ENCODE measurements at regions not wholly inside any gene's neighbourhood (a gene's known extent, or its start where the extent isn't known, plus 50 kb on each side); places are given as distances from the start of the nearest gene placed in this dataset.

DNA sequence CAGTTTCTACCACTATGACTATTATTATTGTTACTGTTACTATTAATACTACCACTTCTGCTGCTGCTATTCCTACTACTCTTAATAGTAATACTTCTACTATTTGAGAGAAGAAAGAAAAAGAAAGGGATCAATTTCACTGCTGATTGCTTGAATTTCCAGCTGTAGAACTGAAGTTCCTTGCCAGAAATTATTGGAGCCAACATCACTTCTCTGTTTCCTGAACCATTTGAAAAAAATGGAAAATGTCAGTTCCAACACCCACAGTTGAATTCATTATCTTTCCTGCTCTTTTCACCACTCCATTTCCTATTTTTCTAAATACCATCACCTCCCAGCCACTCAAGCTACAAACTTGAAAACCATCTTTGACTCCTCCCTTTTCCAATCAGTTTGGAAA lies 54.1 kb upstream of the PIK3C2G start:
- no peak for DNase-seq (ENCODE audit: insufficient read length, low spot score)
- no peak for FAIRE-seq

DNA sequence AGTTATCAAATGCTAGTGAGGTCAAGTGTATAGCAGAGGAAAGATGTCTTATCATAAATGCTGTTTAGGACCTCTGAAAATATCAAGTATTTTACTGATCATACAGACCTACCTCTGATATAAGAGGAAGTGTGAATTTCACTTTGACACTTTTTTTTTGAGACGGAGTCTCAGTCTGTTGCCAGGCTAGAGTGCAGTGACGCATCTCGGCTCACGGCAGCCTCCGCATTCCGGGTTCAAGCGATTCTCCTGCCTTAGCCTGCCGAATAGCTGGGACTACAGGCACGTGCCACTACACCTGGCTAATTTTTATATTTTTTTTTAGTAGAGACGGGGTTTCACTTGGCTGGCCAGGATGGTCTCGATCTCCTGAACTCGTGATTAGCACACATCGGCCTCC lies 55.1 kb upstream of the PIK3C2G start:
- no peak for FAIRE-seq
- DNase-seq (ENCODE audit: insufficient read length, low spot score): no peak

DNA sequence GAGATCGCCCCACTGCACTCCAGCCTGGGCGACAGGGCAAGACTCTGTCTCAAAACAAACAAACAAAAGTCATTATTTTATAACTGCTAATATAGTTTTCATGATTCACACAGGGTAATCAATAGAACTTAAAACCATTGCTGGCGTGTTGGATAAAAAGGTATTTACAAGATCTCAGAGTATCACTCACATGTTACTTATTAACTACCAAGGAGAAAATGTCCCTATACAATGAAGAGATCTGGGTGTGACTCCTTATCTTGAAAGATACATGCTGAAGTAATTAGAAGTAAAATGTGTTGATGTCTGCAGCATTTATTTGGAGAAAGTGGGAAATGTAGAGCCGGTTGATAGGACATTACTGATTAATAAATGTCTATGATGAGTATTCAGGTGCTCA lies 57.3 kb upstream of the PIK3C2G start:
- no peak for DNase-seq (ENCODE audit: insufficient read length, low spot score)
- FAIRE-seq: no peak

DNA sequence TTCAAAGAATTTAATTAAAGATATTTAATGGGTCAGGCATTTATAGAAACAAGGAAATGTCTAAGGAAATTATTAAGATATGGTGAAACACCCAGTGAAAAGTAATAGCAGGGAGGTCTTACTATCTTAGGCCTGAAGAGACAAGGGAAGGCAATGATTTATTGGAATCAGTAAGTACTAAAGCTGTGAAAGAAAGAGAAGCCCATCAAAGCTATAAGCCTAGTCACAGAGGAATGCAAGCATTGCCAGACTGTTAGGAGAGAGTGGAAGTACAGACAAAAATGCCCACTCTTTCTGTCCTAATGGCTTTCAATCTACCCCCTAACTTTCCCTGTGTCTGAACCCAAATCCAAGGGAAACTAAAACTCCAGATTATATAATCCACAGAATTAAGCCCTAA lies 69.2 kb upstream of the PIK3C2G start:
- no peak for DNase-seq (ENCODE audit: insufficient read length, low spot score)
- FAIRE-seq: no peak

DNA sequence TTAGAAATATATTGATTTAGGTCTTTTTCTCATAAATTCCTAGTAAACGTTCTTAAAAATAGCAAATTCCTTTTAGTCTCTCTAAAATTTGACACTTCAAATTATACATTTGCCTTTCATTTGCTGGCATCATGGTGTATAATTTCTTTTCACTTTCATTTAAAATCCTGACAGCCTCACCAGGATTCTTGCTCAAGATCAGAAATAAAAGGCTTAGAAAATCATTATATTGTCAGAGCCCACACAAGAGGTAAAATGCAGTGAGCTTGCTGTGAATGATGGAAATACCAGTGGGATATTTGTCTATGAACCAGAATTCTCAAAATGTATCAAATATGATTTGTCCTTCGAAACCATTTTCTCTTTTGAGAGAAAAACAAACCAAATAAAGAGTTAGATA lies 78.2 kb upstream of the PIK3C2G start:
- DNase-seq (ENCODE audit: insufficient read length, low spot score) (no peak), FAIRE-seq (no peak)

DNA sequence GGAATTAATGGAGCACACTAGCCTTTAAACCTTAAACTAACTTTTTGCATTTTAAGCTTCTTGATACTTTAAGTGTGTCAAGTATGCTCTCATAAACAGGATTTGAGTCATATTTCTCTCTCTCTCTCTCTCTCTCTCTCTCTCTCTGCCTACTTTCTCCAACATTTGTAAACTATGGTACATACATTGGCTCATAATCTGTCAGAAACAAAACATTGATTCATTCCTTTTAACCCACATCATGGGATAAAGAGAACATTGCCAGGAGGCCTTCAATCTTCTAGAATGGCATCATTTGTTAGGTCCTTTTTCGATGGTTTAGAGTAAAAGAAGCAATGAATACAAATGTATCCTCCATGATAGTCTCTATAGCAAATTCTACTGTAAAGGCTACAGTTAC lies 81.6 kb upstream of the RERGL start:
- DNase-seq (ENCODE audit: insufficient read length, low spot score) (no peak), FAIRE-seq (no peak)

DNA sequence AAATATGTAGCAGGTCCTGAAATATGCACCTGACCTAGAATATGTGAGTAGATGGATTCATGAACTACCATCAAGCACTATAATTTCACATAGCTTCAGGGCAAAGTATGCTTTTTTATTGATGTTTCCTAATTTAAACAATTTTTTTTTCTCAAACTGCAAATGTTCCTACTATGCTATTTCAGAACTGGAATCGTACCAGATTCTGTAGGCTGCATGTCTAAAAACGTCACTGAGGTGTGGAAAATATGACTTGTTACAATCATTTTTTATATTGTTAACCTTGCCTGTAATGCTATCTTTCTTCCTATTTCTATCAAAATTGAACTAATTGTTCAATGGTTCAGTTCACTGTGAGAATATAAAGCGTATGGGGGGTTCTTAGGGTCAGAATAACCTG lies 78.0 kb upstream of the RERGL start:
- FAIRE-seq: no peak
- no peak for DNase-seq (ENCODE audit: insufficient read length, low spot score)

DNA sequence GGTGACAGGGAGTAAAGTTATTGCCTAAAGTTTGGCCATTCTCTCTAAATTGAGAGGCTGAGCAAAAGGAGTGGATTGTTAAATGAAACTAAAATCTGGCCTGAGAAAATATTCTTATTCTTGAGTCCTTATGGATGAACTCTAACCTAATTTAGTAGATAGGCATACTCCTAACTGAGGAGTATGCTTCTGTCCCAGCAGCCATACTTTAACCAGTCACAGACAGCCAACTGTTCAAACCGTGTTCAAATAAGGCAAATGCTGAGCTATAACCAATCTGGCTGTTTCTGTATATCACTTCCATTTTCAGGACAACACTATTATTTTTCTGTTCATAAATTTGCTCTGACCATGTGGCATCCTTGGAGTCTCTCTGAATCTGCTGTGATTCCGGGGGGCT lies 75.9 kb upstream of the RERGL start:
- DNase-seq (ENCODE audit: insufficient read length, low spot score) (no peak), FAIRE-seq (no peak)

DNA sequence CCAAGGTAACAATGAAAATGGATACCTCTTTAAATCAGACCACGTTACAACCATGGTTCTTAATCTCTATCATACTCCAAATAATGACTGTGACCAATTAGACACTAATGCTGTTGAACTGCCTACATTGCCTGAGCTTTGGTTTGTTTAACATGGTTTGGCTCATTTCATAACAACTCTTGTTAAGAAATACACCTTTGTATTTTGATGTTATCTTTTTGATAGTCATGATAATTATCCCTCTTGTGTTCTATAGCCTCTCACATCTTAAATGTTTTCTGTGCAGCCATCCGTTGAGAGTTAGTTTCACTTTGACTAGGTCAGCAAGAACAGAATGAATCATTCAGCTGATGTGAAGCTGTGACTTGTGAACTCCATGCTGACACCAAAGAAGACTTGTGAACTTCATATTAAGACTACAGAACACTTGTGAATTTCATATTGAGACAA lies 75.5 kb upstream of the RERGL start:
- DNase-seq (ENCODE audit: insufficient read length, low spot score) (peak; percentile 1), FAIRE-seq (no peak)

DNA sequence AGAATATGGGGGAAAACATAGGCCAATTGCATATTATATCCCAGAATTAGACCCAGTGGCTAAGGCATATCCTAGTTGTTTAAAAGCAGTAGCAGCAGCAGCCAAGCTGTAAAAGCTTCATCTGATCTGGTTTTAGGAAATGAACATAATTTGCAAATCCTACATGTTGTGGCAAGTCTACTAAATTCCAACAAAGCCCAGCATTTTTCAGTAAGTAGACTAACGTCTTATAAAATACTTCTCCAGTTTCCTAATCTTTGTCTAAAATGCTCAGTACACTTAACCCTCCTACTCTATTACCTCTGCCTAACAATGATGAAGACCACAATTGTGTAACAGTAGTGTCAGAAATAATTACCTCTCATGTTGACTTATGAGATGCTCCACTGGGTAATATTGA lies 70.9 kb upstream of the RERGL start:
- DNase-seq (ENCODE audit: insufficient read length, low spot score): no peak
- FAIRE-seq: no peak

DNA sequence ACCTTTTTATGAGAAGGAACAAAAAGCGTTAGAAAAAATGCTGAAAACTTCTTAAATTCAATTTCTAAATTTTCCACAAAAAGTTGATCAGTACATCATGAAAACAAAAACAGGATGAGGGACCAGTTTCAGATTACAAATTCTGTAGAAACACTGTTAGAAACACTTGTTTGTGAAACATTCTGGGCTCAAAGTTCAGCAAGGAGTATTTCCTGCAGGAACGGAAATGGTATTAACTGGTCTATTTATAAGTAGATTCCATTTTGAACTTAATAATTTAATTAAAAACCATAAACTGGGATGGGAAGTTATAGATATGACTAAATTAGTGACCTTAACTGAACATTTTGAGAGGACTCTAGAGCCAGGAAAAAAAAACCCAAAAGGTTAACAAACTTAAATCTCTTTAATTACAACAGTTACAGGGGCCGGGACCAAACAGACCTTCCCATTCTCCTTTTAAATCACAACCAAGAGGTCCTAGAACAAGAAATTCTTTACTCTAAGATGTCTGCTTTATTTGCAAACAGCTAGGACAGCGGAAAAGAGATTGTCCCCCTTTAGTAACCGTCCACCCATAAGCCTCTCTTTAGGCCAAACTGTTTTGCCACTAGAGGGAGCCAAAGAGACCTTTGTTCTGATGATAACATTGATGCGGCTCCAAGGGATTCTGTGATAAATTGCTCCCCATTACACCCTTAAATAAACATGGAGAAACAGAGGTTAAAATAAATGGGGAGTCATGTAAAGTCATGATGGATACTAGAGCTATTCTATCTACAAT lies 69.0 kb upstream of the RERGL start:
- no peak for DNase-seq (ENCODE audit: insufficient read length, low spot score)

DNA sequence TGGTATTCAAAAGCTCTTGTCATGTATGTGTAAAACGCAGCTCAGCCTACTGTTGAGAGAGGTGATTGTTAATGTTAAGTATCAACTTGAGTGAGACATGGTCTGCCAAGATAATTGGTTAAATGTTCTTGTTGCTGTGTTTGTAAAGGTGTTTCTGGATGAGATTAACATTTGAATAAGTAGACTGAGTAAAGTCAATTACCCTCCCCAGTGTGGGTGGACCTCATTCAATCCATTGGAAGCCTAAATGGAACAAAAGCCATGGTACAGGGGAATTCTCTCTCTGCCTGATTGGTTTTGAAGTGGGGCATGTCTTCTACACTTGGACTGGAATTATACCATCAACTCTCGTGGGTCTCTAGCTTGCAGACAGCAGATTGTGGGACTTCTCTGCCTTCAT lies 63.8 kb upstream of the RERGL start:
- FAIRE-seq (no peak), DNase-seq (ENCODE audit: insufficient read length, low spot score) (no peak)

More for the DNA sequence above, 69.0 kb upstream of the RERGL start:
- FAIRE-seq: no peak

DNA sequence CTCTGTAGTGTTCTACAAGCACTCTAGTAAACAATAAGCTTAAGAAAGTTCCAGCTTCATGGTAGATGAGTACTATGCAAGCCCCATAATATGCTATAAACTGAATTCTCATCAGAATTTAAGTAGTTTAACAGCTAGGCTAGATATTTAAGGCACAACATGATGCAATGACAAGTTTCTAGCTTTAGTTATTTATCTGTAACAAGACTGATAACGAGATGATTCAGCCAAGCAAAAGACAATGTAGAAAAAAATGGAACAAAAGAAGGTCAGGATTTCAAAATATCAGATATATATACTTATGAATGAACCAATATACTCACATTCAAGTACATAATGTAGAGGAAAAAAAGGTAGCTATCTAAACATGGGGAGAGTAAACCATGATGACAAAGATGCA lies 61.0 kb upstream of the RERGL start:
- FAIRE-seq (no peak), DNase-seq (ENCODE audit: insufficient read length, low spot score) (no peak)

DNA sequence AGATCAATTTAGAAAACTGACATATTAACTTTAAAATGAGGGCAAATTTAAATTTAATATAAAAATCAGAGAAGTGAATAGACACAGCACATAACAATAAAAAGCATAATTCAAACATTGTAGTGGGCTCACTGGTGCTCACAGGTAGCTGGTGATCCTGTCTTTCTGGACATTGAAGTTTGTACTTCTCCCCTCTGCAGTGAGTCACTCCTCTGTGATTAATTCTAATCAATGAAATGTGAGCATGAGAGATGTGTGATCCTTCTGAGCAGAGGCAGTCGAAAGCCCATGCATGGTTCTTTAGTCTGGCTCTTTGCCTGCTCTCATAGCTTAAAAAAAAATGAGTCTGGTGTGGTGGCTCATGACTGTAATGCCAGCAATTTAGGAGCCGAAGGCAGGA lies 59.0 kb upstream of the RERGL start:
- no peak for FAIRE-seq
- DNase-seq (ENCODE audit: insufficient read length, low spot score): no peak

DNA sequence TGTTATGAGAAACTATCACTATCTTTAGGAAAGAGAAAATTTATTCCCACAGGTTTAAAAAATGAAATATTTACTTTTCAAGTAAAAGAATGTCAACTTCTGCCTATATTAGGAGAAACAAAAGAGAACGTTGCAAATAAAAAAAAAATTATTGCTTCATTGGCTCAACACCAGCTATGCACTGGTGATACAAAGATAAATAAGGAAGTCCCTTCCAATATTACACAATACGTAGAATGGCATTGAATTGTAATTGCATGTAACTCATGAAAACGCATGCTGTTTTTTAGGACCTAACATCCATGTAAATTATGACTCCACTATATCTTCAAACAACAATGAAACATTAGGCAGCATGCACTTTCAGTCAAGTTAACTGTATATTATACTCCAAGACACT lies 56.4 kb upstream of the RERGL start:
- DNase-seq (ENCODE audit: insufficient read length, low spot score) (no peak), FAIRE-seq (no peak)

DNA sequence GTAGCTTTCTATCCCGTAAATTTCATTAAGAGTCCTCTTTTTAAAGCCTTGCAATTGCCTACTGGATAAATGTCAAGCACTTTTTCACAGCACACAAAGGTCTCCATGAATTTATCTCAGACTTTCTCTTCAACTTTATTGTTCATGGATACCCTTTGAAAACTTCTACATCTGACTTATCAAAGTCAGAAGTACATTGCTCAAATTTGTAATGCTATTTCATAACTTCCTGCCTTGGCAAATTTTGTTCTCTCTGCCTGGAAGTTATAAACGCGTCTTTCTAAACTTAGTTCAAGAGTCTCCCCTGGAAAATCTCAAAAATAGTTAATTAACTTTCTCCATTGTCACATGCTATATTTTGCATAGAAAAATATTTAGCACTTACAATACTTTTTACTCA lies 55.9 kb upstream of the RERGL start:
- FAIRE-seq (no peak), DNase-seq (ENCODE audit: insufficient read length, low spot score) (no peak)

DNA sequence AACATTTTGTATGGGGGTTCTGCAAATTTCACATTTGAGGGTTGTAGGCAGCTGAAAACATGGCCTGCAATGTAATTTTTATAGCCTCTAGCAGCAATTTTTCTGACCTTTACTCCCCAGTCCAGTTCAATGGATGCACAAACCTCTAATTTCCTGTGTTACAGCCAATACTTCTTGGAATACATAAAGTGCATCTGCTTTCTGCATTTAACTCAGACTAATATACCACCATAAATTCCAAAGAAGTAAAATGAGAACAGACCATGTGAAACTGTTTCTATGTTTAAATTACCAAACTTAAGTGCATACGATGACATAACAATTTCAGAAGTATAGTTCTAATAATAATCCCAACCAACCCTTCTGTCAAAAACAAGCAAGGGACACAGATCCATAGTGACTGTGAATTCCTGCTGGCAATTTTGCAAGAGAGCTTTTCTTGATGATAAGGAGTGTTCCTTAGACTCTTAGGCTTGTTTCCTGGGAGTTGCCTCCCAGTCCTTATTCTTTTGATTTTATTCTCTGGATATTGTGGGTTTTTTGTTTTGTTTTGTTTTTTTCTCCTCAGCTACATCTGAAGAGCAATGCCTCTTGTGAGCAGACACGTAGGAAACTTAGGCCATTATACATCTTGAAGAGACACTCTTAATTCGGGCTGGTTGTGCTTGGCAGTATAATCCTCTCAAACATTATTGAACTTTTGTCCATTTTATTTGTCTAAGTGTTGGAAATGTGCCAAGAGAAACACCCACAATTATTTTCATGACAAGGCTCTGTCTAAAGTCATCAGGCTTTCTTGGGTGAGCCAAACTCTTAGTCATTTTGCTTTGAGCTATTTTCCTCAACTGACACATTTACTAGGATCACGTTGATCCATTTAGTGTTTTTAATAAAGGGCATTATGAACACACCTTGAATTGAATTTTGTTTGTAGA lies 51.3 kb upstream of the RERGL start:
- no peak for DNase-seq (ENCODE audit: insufficient read length, low spot score)
- no peak for FAIRE-seq

DNA sequence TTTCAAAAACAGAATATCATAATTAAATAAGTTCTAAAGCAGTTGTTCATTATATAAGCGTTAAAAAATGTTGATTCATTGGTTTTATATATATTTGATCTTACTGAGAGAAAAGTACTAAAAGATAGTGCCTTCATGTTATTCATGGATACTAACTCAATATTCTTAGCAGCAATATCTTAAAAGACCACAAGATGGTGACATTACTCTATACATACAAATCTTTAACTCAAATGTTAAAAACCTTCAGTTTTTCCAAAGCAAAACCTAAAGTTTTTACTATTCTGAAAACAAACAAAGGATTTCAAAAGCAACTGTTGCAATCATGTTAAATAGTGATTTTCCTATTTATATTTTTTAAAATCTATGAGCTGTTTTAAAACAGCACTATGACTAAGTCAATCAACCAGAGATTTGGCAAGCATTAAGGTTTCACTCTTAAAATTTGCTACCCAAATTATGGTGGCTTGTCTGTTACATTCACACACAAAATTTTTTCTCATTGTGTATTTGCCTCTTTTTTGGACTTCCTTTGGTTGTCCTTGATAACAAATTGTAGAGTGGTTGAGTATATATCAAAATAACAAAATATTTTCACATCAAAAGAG lies 50.1 kb upstream of the RERGL start:
- DNase-seq (ENCODE audit: insufficient read length, low spot score): no peak
- FAIRE-seq: no peak

Data from HTR-8/SVneo (cell line).